Ecto neural progenitor cell (in vitro differentiated cells): ENCODE measurements at regions not wholly inside any gene's neighbourhood (a gene's known extent, or its start where the extent isn't known, plus 50 kb on each side); places are given as distances from the start of the nearest gene placed in this dataset.
"Not testable (repeated sequence)": the region's sequence is repeated elsewhere in the genome, so short reads cannot be mapped to it uniquely, and the experiment has no call there.

Source experiments
- DNase-seq: peaks from one replicate; pipeline ENCODE4 v3.0.0-alpha.2; 2018; ENCODE audit warnings: low spot score

- DNase-seq, result no peak
Measured at GRCh38 chr20:48124960-48125359, 339.7 kb upstream of the SULF2 start.

- DNase-seq, result no peak
Measured at GRCh38 chr20:48124181-48124782, 339.0 kb upstream of the SULF2 start.

GRCh38 chr20:48120120-48120519 is 334.8 kb upstream of the SULF2 start:
- no peak for DNase-seq

- not testable (repeated sequence) for DNase-seq
Measured at GRCh38 chr20:48119389-48119788, 334.1 kb upstream of the SULF2 start.

GRCh38 chr20:48115502-48115901 is 330.2 kb upstream of the SULF2 start:
- DNase-seq, result no peak

GRCh38 chr20:48107560-48107959 is 322.3 kb upstream of the SULF2 start:
- DNase-seq, result no peak

- DNase-seq, result no peak
Measured at GRCh38 chr20:48106428-48106827, 321.1 kb upstream of the SULF2 start.

- DNase-seq, result no peak
Measured at GRCh38 chr20:48105526-48105925, 320.2 kb upstream of the SULF2 start.

- no peak for DNase-seq
Measured at GRCh38 chr20:48102931-48103660, 317.8 kb upstream of the SULF2 start.

GRCh38 chr20:48102076-48102787 is 317.0 kb upstream of the SULF2 start:
- DNase-seq, result no peak

- no peak for DNase-seq
Measured at GRCh38 chr20:48100483-48100882, 315.2 kb upstream of the SULF2 start.

GRCh38 chr20:48098866-48099265 is 313.6 kb upstream of the SULF2 start:
- DNase-seq, result no peak

GRCh38 chr20:48098099-48098498 is 312.8 kb upstream of the SULF2 start:
- no peak for DNase-seq

- no peak for DNase-seq
Measured at GRCh38 chr20:48096957-48097890, 311.9 kb upstream of the SULF2 start.

- DNase-seq, result no peak
Measured at GRCh38 chr20:48096212-48096875, 311.1 kb upstream of the SULF2 start.

- no peak for DNase-seq
Measured at GRCh38 chr20:48094944-48095343, 309.7 kb upstream of the SULF2 start.

- DNase-seq, result no peak
Measured at GRCh38 chr20:48094196-48094749, 309.0 kb upstream of the SULF2 start.

GRCh38 chr20:48092596-48093280 is 307.5 kb upstream of the SULF2 start:
- DNase-seq, result no peak

GRCh38 chr20:48090784-48091183 is 305.5 kb upstream of the SULF2 start:
- DNase-seq, result no peak

- no peak for DNase-seq
Measured at GRCh38 chr20:48090314-48090713, 305.0 kb upstream of the SULF2 start.

GRCh38 chr20:48080583-48080982 is 295.3 kb upstream of the SULF2 start:
- DNase-seq, result no peak
